ENCODE measurements at regions not wholly inside any gene's neighbourhood (a gene's known extent, or its start where the extent isn't known, plus 50 kb on each side); places are given as distances from the start of the nearest gene placed in this dataset.
"Not testable (repeated sequence)": the region's sequence is repeated elsewhere in the genome, so short reads cannot be mapped to it uniquely, and the experiment has no call there.

DNA sequence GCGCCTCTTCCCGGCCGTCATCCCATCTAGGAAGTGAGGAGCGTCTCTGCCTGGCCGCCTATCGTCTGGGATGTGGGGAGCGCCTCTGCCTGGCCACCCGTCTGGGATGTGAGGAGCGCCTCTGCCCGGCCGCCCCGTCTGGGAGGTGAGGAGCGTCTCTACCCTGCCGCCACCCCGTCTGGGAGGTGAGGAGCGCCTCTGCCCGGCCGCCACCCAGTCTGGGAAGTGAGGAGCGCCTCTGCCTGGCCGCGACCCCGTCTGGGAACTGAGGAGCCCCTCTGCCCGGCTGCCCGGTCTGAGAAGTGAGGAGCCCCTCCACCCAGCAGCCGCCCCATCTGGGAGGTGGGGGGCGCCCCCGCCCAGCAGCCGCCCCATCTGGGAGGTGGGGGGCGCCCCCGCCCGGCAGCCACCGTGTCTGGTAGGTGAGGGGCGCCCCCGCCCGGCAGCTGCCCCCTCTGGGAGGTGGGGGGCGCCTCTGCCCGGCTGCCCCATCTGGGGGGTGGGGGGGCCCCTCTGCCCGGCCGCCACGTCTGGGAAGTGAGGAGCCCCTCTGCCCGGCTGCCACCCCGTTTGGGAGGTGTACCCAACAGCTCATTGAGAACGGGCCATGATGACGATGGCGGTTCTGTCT, 244.7 kb upstream of the POU5F2 start:
- H3K9ac ChIP-seq (ENCODE audit: low read length); H3K4me3 ChIP-seq (ENCODE audit: low read length); H3K9me3 ChIP-seq (ENCODE audit: control insufficient read depth, low read length); H3K27me3 ChIP-seq (replicated peaks; ENCODE audit: control insufficient read depth, insufficient read depth, low read length); DNase-seq (ENCODE audit: low read depth); H3K36me3 ChIP-seq (ENCODE audit: control insufficient read depth, insufficient read depth, low read length, severe bottlenecking): not testable (repeated sequence)
- peaks cover 10% of the 10 kb centered on the region for H3K4me1 ChIP-seq (ENCODE audit: control insufficient read depth, insufficient read depth, low read length)

DNA sequence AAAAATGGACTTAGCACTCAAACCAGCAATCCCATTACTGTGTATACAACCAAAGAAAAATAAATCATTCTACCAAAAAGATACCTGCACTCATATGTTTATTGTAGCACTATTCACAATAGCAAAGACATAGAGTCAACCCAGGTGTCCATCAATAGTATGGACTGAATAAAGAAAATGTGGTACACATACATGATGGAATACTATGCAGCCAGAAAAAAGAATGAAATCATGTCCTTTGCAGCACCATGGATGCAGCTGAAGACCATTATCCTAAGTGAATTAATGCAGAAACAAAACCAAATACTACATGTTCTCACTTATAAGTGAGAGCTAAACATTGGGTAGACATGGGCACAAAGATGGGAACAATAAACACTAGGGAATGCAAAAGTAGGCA, 236.8 kb upstream of the POU5F2 start:
- H3K27me3 ChIP-seq (replicated peaks; ENCODE audit: control insufficient read depth, insufficient read depth, low read length): no peaks in the 10 kb centered on the region
- DNase-seq (ENCODE audit: low read depth): no peak
- no peaks in the 10 kb centered on the region for H3K4me1 ChIP-seq (ENCODE audit: control insufficient read depth, insufficient read depth, low read length)
- H3K4me3 ChIP-seq (ENCODE audit: low read length): no peak overlapping the region
- H3K9ac ChIP-seq (ENCODE audit: low read length): no peak overlapping the region
- peaks cover 6% of the 10 kb centered on the region for H3K36me3 ChIP-seq (ENCODE audit: control insufficient read depth, insufficient read depth, low read length, severe bottlenecking)
- H3K9me3 ChIP-seq (ENCODE audit: control insufficient read depth, low read length): peaks cover 31% of the 10 kb centered on the region

DNA sequence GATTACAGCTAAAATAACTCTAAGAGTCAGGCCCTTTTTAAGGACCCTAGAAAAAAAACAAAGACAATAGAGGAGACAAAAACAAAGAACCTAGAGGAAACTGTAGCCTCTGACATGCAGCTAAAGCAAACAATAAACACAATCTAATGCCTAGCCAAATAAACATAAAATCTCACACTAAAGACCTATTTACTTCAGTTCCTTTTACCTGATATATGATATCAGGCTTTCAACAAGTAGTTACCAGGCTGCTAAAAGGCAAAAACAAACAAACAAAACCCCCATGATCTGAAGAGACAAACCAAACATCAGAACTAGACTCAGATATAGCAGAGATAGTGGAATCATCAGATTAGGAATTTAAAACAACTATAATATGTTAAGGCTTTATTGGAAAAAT, 226.5 kb upstream of the POU5F2 start:
- no peaks in the 10 kb centered on the region for H3K27me3 ChIP-seq (replicated peaks; ENCODE audit: control insufficient read depth, insufficient read depth, low read length)
- no peaks in the 10 kb centered on the region for H3K9me3 ChIP-seq (ENCODE audit: control insufficient read depth, low read length)
- no peak overlapping the region for H3K9ac ChIP-seq (ENCODE audit: low read length)
- no peak for DNase-seq (ENCODE audit: low read depth)
- H3K36me3 ChIP-seq (ENCODE audit: control insufficient read depth, insufficient read depth, low read length, severe bottlenecking): no peaks in the 10 kb centered on the region
- no peaks in the 10 kb centered on the region for H3K4me1 ChIP-seq (ENCODE audit: control insufficient read depth, insufficient read depth, low read length)
- H3K4me3 ChIP-seq (ENCODE audit: low read length): no peak overlapping the region

DNA sequence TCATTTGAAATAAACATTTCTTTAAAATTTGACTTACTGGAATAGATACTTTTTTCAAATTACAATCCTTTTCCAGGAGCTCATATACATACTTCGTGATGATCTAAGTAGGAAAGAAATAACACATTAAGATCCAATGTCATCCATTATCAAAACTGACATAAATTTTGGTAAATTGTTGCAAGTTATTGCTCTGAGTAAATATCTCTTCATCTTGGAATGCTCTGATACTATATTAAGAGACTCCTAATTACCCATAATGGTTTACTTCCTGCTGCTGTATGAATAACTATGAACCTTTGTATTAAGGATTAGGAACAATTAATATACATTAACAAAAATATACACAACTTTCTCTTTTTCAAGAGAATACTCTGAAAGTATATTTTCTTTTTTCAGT, 223.0 kb upstream of the POU5F2 start:
- no peaks in the 10 kb centered on the region for H3K9me3 ChIP-seq (ENCODE audit: control insufficient read depth, low read length)
- no peak overlapping the region for H3K9ac ChIP-seq (ENCODE audit: low read length)
- DNase-seq (ENCODE audit: low read depth): no peak
- H3K4me1 ChIP-seq (ENCODE audit: control insufficient read depth, insufficient read depth, low read length): no peaks in the 10 kb centered on the region
- no peak overlapping the region for H3K4me3 ChIP-seq (ENCODE audit: low read length)
- H3K27me3 ChIP-seq (replicated peaks; ENCODE audit: control insufficient read depth, insufficient read depth, low read length): no peaks in the 10 kb centered on the region
- no peaks in the 10 kb centered on the region for H3K36me3 ChIP-seq (ENCODE audit: control insufficient read depth, insufficient read depth, low read length, severe bottlenecking)

DNA sequence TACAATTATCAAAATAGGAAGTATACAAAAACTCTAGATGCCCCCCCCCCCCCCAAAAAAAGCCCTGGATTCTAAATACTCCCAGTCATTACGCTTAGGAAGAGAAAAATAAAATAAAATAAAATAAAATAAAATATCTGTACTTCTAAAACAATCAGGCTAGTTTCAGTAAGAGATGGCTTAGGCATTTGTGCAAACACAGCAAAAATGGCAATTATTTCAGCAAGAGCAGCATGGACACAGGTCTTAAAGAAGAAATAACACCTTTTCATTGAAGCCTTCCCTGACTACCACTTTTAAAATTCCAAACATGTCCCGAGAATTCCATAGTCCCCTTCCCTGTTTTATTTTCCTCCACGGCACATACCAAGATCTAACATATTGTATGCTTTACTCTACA, 218.6 kb upstream of the POU5F2 start:
- no peak for DNase-seq (ENCODE audit: low read depth)
- Histone ChIP-seq H3K9ac (ENCODE audit: low read length) (no peak overlapping the region), H3K27me3 (replicated peaks; ENCODE audit: control insufficient read depth, insufficient read depth, low read length) (no peaks in the 10 kb centered on the region), H3K4me3 (ENCODE audit: low read length) (no peak overlapping the region), H3K9me3 (ENCODE audit: control insufficient read depth, low read length) (no peaks in the 10 kb centered on the region), H3K36me3 (ENCODE audit: control insufficient read depth, insufficient read depth, low read length, severe bottlenecking) (no peaks in the 10 kb centered on the region), H3K4me1 (ENCODE audit: control insufficient read depth, insufficient read depth, low read length) (no peaks in the 10 kb centered on the region)

DNA sequence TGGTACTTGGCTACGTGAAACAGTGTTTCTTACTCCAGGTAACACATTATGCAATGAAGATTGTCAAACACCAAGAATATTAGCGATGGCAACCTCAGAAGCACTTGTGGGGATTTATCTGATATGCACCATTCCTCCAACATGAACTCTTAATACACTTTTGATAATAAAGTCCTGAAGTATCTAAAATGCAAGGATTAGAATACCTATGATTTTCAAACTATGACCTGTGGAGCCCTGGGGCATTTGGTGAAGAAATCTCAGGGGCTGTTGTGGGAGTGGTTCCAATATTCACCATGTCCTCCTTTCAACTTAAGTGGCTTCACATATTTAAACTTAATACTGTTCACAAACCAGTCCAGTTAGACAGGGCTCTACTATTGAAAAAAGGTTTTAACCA, 214.6 kb upstream of the POU5F2 start:
- no peaks in the 10 kb centered on the region for H3K9me3 ChIP-seq (ENCODE audit: control insufficient read depth, low read length)
- no peak overlapping the region for H3K9ac ChIP-seq (ENCODE audit: low read length)
- no peaks in the 10 kb centered on the region for H3K27me3 ChIP-seq (replicated peaks; ENCODE audit: control insufficient read depth, insufficient read depth, low read length)
- no peak for DNase-seq (ENCODE audit: low read depth)
- no peaks in the 10 kb centered on the region for H3K36me3 ChIP-seq (ENCODE audit: control insufficient read depth, insufficient read depth, low read length, severe bottlenecking)
- H3K4me3 ChIP-seq (ENCODE audit: low read length): no peak overlapping the region
- H3K4me1 ChIP-seq (ENCODE audit: control insufficient read depth, insufficient read depth, low read length): no peaks in the 10 kb centered on the region

DNA sequence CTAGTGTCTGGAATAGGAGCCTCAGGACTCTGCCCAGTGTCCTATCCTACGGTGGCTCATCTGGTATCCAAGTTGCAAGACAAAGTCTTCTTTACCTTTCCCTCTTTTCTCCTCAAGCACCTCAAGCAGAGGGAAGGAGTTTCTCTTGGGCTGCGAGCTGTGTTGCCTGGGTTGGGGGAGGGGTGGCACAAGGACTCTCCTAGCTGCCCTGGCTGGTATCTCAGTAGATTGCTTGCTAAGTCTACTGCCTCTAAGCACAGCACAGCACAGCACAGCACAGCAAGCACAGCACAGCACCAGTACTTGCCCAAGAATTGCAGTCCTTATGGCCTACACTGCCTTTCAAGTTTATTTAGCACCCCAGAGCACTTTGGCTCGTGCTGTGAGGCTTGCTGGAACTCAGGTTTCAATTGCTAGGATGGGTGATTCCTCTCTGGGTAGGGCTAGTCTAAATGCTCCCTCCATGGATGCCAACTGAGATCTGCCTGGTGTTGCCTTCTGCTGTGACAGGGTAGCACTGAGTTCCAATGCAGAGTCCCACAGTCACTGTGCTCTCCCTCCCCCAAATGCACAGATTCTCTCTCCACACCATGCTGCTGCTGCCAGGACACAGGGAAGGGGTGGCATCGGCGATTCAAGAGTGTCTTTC, 213.1 kb upstream of the POU5F2 start:
- no peaks in the 10 kb centered on the region for H3K4me1 ChIP-seq (ENCODE audit: control insufficient read depth, insufficient read depth, low read length)
- no peaks in the 10 kb centered on the region for H3K27me3 ChIP-seq (replicated peaks; ENCODE audit: control insufficient read depth, insufficient read depth, low read length)
- H3K9ac ChIP-seq (ENCODE audit: low read length): no peak overlapping the region
- DNase-seq (ENCODE audit: low read depth): no peak
- H3K36me3 ChIP-seq (ENCODE audit: control insufficient read depth, insufficient read depth, low read length, severe bottlenecking): no peaks in the 10 kb centered on the region
- no peak overlapping the region for H3K4me3 ChIP-seq (ENCODE audit: low read length)
- H3K9me3 ChIP-seq (ENCODE audit: control insufficient read depth, low read length): no peaks in the 10 kb centered on the region

DNA sequence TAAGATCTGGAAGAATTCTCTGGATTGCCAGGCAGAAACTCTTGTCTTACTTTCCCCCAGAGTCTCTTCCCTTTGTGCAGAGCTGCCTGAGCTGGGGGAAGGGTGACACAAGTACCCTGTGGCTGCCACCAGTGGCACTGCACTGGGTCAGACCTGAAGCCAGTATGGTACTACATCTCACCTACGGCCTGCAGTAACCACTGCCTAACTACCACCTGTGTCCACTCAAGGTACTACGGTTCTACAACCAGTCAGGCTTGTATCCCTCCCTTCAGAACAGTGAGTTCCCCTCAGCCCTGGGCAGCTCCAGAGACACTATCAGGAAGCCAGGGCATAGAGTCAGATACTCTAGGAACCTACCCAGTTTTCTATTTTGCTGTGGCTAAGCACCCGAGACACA, 212.0 kb upstream of the POU5F2 start:
- Histone ChIP-seq H3K9ac (ENCODE audit: low read length) (no peak overlapping the region), H3K9me3 (ENCODE audit: control insufficient read depth, low read length) (no peaks in the 10 kb centered on the region), H3K4me1 (ENCODE audit: control insufficient read depth, insufficient read depth, low read length) (no peaks in the 10 kb centered on the region), H3K4me3 (ENCODE audit: low read length) (no peak overlapping the region), H3K36me3 (ENCODE audit: control insufficient read depth, insufficient read depth, low read length, severe bottlenecking) (no peaks in the 10 kb centered on the region), H3K27me3 (replicated peaks; ENCODE audit: control insufficient read depth, insufficient read depth, low read length) (no peaks in the 10 kb centered on the region)
- no peak for DNase-seq (ENCODE audit: low read depth)

DNA sequence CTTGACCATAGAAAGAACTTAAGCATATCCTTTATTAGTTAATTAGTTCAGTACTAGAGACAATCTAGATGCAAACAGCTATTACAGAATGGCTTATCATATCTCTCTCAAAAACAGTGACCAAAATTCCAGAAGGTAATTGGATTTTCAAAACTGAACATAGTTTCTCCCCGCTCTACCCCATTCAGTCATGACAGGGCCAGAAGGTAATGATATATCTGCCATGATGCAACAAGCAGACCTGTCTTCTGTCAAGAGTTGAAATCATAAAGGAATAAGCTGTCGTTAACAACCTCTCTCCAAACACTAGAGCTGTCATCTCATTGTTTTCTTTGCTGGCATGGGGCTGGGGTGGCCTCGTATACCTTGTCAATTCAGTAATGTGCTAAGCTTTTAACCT, 200.5 kb upstream of the POU5F2 start:
- no peak for DNase-seq (ENCODE audit: low read depth)
- Histone ChIP-seq H3K27me3 (replicated peaks; ENCODE audit: control insufficient read depth, insufficient read depth, low read length) (no peaks in the 10 kb centered on the region), H3K4me3 (ENCODE audit: low read length) (no peak overlapping the region), H3K36me3 (ENCODE audit: control insufficient read depth, insufficient read depth, low read length, severe bottlenecking) (no peaks in the 10 kb centered on the region), H3K9me3 (ENCODE audit: control insufficient read depth, low read length) (no peaks in the 10 kb centered on the region), H3K9ac (ENCODE audit: low read length) (no peak overlapping the region), H3K4me1 (ENCODE audit: control insufficient read depth, insufficient read depth, low read length) (no peaks in the 10 kb centered on the region)

DNA sequence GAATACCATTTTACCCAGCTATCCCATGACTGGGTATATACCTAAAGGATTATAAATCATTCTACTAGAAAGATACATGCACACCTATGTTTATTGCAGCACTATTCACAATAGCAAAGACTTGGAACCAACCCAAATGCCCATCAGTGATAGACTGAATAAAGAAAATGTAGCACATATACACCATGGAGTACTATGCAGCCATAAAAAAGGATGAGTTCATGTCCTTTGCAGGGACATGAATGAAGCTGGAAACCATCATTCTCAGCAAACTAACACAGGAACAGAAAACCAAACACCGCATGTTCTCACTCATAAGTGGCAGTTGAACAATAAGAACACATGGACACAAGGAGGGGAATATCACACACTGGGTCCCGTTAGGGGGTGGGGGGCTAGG, 191.9 kb upstream of the POU5F2 start:
- H3K9ac ChIP-seq (ENCODE audit: low read length); H3K4me1 ChIP-seq (ENCODE audit: control insufficient read depth, insufficient read depth, low read length); H3K27me3 ChIP-seq (replicated peaks; ENCODE audit: control insufficient read depth, insufficient read depth, low read length); H3K9me3 ChIP-seq (ENCODE audit: control insufficient read depth, low read length); H3K36me3 ChIP-seq (ENCODE audit: control insufficient read depth, insufficient read depth, low read length, severe bottlenecking); DNase-seq (ENCODE audit: low read depth); H3K4me3 ChIP-seq (ENCODE audit: low read length): not testable (repeated sequence)

DNA sequence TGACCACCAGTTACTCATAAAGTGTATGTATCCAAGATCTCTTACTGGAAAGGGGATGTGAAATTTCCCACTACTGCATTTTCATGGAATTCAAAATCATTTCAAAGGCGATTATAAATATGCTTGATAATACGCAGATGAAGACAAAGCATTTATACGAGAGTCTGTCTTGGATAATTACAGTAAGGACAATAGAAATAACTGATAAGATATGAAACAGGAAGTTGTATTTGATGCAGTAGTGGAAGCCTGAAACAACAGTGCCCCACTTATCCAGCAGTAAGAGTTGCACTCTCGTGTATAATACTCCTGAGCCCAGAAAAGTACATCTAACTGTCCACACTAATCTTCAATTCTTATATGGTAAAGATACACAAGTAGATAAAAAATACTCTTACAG, 188.7 kb upstream of the POU5F2 start:
- Histone ChIP-seq H3K9ac (ENCODE audit: low read length) (no peak overlapping the region), H3K36me3 (ENCODE audit: control insufficient read depth, insufficient read depth, low read length, severe bottlenecking) (no peaks in the 10 kb centered on the region), H3K9me3 (ENCODE audit: control insufficient read depth, low read length) (no peaks in the 10 kb centered on the region), H3K4me3 (ENCODE audit: low read length) (no peak overlapping the region), H3K27me3 (replicated peaks; ENCODE audit: control insufficient read depth, insufficient read depth, low read length) (no peaks in the 10 kb centered on the region), H3K4me1 (ENCODE audit: control insufficient read depth, insufficient read depth, low read length) (peaks cover 23% of the 10 kb centered on the region)
- no peak for DNase-seq (ENCODE audit: low read depth)

DNA sequence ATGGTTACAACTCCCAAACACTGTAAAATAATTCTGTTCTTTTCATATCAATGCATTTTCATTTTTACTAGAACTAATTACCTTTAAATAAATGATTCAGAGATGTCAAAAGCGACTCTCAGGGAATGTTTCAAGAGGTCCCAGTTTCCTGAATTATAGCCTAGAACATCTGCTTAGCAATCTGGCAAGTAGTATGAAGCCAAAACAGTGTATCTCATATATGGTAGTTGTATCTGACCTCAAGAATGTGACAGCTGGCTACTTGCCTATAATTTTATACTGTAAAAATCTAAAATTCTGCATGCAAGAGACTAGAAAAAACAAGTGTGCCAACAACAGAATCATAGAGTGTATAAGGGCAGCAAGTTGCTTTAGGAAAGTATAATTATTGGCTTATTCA, 187.7 kb upstream of the POU5F2 start:
- no peak overlapping the region for H3K4me3 ChIP-seq (ENCODE audit: low read length)
- DNase-seq (ENCODE audit: low read depth): peak; percentile 53
- no peaks in the 10 kb centered on the region for H3K27me3 ChIP-seq (replicated peaks; ENCODE audit: control insufficient read depth, insufficient read depth, low read length)
- no peaks in the 10 kb centered on the region for H3K36me3 ChIP-seq (ENCODE audit: control insufficient read depth, insufficient read depth, low read length, severe bottlenecking)
- no peaks in the 10 kb centered on the region for H3K9me3 ChIP-seq (ENCODE audit: control insufficient read depth, low read length)
- H3K9ac ChIP-seq (ENCODE audit: low read length): no peak overlapping the region
- H3K4me1 ChIP-seq (ENCODE audit: control insufficient read depth, insufficient read depth, low read length): peaks cover 31% of the 10 kb centered on the region
